ENCODE measurements at regions not wholly inside any gene's neighbourhood (a gene's known extent, or its start where the extent isn't known, plus 50 kb on each side); places are given as distances from the start of the nearest gene placed in this dataset.

GRCh38 chr17:6358131-6358530 is 76.8 kb downstream of the AIPL1 start (continued):
- TF ChIP-seq ZNF624 (tag by site-specific recombination; IDR thresholded peaks at IDR 0.05) (no peak), ZNF2 (tag by site-specific recombination; IDR thresholded peaks at IDR 0.05) (no peak), HOXC10 (CRISPR knock-in tag; IDR thresholded peaks at IDR 0.05) (no peak), ZNF571 (tag by site-specific recombination; IDR thresholded peaks at IDR 0.05) (no peak)
- TF ChIP-seq, protein P1, sequence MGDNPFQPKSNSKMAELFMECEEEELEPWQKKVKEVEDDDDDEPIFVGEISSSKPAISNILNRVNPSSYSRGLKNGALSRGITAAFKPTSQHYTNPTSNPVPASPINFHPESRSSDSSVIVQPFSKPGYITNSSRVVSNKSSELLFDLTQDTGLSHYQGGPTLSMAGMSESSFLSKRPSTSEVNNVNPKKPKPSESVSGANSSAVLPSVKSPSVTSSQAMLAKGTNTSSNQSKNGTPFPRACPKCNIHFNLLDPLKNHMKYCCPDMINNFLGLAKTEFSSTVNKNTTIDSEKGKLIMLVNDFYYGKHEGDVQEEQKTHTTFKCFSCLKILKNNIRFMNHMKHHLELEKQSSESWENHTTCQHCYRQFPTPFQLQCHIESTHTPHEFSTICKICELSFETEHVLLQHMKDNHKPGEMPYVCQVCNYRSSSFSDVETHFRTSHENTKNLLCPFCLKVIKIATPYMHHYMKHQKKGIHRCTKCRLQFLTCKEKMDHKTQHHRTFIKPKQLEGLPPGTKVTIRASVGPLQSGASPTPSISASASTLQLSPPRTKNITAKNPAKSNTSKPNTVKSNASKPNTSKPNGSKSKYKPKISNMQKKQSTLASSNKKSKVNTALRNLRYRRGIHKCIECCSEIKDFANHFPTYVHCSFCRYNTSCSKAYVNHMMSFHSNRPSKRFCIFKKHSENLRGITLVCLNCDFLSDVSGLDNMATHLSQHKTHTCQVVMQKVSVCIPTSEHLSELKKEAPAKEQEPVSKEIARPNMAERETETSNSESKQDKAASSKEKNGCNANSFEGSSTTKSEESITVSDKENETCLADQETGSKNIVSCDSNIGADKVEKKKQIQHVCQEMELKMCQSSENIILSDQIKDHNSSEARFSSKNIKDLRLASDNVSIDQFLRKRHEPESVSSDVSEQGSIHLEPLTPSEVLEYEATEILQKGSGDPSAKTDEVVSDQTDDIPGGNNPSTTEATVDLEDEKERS (tag by site-specific recombination; IDR thresholded peaks at IDR 0.05): no peak
- TF ChIP-seq, protein P2, sequence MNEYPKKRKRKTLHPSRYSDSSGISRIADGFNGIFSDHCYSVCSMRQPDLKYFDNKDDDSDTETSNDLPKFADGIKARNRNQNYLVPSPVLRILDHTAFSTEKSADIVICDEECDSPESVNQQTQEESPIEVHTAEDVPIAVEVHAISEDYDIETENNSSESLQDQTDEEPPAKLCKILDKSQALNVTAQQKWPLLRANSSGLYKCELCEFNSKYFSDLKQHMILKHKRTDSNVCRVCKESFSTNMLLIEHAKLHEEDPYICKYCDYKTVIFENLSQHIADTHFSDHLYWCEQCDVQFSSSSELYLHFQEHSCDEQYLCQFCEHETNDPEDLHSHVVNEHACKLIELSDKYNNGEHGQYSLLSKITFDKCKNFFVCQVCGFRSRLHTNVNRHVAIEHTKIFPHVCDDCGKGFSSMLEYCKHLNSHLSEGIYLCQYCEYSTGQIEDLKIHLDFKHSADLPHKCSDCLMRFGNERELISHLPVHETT (tag by site-specific recombination; IDR thresholded peaks at IDR 0.05): no peak
- TF ChIP-seq, protein P3, sequence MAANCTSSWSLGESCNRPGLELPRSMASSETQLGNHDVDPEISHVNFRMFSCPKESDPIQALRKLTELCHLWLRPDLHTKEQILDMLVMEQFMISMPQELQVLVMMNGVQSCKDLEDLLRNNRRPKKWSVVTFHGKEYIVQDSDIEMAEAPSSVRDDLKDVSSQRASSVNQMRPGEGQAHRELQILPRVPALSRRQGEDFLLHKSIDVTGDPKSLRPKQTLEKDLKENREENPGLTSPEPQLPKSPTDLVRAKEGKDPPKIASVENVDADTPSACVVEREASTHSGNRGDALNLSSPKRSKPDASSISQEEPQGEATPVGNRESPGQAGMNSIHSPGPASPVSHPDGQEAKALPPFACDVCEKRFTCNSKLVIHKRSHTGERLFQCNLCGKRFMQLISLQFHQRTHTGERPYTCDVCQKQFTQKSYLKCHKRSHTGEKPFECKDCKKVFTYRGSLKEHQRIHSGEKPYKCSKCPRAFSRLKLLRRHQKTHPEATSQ (tag by site-specific recombination; IDR thresholded peaks at IDR 0.05): no peak

DNA sequence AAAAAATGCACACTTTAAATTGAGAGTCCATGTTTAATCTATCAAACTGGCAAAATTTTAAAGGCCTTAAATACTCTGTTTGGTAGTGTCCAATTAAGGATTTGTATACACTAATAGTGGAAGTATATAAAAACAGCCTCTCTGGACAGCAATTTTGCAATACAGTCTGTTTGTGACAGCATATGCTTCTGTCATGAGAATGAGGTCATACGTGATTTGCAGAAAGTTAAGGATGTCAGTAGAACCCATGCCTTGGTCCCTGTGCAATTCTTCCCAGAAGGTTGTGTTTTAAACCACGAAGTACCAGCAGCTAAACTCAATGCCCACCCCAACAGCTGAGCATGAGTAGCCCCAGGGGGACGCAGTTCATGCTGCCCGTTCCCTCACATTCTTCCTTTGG is 78.4 kb downstream of the AIPL1 start:
- Histone ChIP-seq H3K9me3 (ENCODE audit: control insufficient read depth, insufficient read depth, low read depth, low read length) (no peaks in the 10 kb centered on the region), H3K4me3 (ENCODE audit: low read depth, low read length) (no peak overlapping the region), H3K27ac (ENCODE audit: extremely low read depth, low read depth, low read length) (no peak overlapping the region), H3K36me3 (ENCODE audit: control insufficient read depth in 2 of 2, insufficient read depth in 1 of 2, low read length in 2 of 2) (no peaks in the 10 kb centered on the region), H3K4me1 (ENCODE audit: control insufficient read depth, insufficient read depth, low read length) (no peaks in the 10 kb centered on the region)
- TF ChIP-seq, protein P4, sequence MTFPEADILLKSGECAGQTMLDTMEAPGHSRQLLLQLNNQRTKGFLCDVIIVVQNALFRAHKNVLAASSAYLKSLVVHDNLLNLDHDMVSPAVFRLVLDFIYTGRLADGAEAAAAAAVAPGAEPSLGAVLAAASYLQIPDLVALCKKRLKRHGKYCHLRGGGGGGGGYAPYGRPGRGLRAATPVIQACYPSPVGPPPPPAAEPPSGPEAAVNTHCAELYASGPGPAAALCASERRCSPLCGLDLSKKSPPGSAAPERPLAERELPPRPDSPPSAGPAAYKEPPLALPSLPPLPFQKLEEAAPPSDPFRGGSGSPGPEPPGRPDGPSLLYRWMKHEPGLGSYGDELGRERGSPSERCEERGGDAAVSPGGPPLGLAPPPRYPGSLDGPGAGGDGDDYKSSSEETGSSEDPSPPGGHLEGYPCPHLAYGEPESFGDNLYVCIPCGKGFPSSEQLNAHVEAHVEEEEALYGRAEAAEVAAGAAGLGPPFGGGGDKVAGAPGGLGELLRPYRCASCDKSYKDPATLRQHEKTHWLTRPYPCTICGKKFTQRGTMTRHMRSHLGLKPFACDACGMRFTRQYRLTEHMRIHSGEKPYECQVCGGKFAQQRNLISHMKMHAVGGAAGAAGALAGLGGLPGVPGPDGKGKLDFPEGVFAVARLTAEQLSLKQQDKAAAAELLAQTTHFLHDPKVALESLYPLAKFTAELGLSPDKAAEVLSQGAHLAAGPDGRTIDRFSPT (tag by site-specific recombination; IDR thresholded peaks at IDR 0.05): no peak
- TF ChIP-seq ZBTB21 (tag by site-specific recombination; IDR thresholded peaks at IDR 0.05): peak; percentile 74
- TF ChIP-seq, protein P5, sequence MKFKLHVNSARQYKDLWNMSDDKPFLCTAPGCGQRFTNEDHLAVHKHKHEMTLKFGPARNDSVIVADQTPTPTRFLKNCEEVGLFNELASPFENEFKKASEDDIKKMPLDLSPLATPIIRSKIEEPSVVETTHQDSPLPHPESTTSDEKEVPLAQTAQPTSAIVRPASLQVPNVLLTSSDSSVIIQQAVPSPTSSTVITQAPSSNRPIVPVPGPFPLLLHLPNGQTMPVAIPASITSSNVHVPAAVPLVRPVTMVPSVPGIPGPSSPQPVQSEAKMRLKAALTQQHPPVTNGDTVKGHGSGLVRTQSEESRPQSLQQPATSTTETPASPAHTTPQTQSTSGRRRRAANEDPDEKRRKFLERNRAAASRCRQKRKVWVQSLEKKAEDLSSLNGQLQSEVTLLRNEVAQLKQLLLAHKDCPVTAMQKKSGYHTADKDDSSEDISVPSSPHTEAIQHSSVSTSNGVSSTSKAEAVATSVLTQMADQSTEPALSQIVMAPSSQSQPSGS (tag by site-specific recombination; IDR thresholded peaks at IDR 0.05; ENCODE audit: low read depth): peak; percentile 38; the same call in 1 of the 2 replicates
- TF ChIP-seq ZFHX2 (tag by site-specific recombination; conservative IDR thresholded peaks at IDR 0.05): no peak
- TF ChIP-seq ZNF629 (tag by site-specific recombination; IDR thresholded peaks at IDR 0.05): 0 out of 2 replicates have a peak, but pooled peaks have one; percentile 23
- ChIA-PET POLR2A (no interaction called here), CTCF (no interaction called here)

DNA sequence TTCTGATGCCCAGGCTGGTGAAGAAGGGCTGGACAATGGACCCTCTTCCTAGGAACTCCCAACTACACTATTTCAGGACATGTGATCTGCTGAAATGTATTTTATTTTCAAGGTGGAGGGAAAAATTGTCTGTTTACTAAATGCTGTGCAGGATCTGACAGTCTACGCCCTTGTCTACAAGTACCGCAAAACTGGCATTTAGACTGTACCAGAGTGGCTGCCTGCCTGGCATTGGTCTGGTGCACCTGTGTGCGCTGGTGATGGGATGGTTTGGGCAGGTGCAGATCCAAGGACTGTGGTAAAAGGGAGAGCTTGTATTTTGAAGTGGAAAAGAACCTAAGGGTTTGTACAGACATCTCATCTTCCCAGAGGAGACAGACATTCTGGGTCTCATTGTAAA is 79.7 kb downstream of the AIPL1 start:
- ChIA-PET POLR2A (no interaction called here), CTCF (no interaction called here)
- H3K4me3 ChIP-seq (ENCODE audit: low read depth, low read length): no peak overlapping the region
- no peak for TF ChIP-seq ZNF560 (tag by site-specific recombination; IDR thresholded peaks at IDR 0.05; ENCODE audit: borderline replicate concordance)
- TF ChIP-seq REPIN1 (tag by site-specific recombination; IDR thresholded peaks at IDR 0.05; ENCODE audit: low read depth): no peak
- no peak for TF ChIP-seq ZNF843 (tag by site-specific recombination; IDR thresholded peaks at IDR 0.05)
- no peak for TF ChIP-seq ZNF621 (tag by site-specific recombination; IDR thresholded peaks at IDR 0.05)
- TF ChIP-seq, protein P6, sequence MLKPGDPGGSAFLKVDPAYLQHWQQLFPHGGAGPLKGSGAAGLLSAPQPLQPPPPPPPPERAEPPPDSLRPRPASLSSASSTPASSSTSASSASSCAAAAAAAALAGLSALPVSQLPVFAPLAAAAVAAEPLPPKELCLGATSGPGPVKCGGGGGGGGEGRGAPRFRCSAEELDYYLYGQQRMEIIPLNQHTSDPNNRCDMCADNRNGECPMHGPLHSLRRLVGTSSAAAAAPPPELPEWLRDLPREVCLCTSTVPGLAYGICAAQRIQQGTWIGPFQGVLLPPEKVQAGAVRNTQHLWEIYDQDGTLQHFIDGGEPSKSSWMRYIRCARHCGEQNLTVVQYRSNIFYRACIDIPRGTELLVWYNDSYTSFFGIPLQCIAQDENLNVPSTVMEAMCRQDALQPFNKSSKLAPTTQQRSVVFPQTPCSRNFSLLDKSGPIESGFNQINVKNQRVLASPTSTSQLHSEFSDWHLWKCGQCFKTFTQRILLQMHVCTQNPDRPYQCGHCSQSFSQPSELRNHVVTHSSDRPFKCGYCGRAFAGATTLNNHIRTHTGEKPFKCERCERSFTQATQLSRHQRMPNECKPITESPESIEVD (tag by site-specific recombination; IDR thresholded peaks at IDR 0.05): no peak
- no peak for TF ChIP-seq ZNF169 (tag by site-specific recombination; IDR thresholded peaks at IDR 0.05)
- no peak for TF ChIP-seq ZNF776 (tag by site-specific recombination; IDR thresholded peaks at IDR 0.05; ENCODE audit: borderline replicate concordance)
- TF ChIP-seq ZNF23 (tag by site-specific recombination; IDR thresholded peaks at IDR 0.05; ENCODE audit: borderline replicate concordance): no peak
- no peak for TF ChIP-seq ZNF561 (tag by site-specific recombination; IDR thresholded peaks at IDR 0.05; ENCODE audit: borderline replicate concordance)
- no peak for TF ChIP-seq ZNF677 (tag by site-specific recombination; IDR thresholded peaks at IDR 0.05)
- no peak for TF ChIP-seq ZNF175 (tag by site-specific recombination; IDR thresholded peaks at IDR 0.05)

More for the DNA sequence above, 79.7 kb downstream of the AIPL1 start:
- Histone ChIP-seq H3K27ac (ENCODE audit: extremely low read depth, low read depth, low read length) (no peak overlapping the region), H3K4me1 (ENCODE audit: control insufficient read depth, insufficient read depth, low read length) (no peaks in the 10 kb centered on the region), H3K36me3 (ENCODE audit: control insufficient read depth in 2 of 2, insufficient read depth in 1 of 2, low read length in 2 of 2) (no peaks in the 10 kb centered on the region), H3K9me3 (ENCODE audit: control insufficient read depth, insufficient read depth, low read depth, low read length) (no peaks in the 10 kb centered on the region)
